ENCODE measurements at regions not wholly inside any gene's neighbourhood (a gene's known extent, or its start where the extent isn't known, plus 50 kb on each side); places are given as distances from the start of the nearest gene placed in this dataset.
"Not testable (repeated sequence)": the region's sequence is repeated elsewhere in the genome, so short reads cannot be mapped to it uniquely, and the experiment has no call there.

- no peaks in the 10 kb centered on the region for H4K20me1 ChIP-seq (ENCODE audit: insufficient read depth, poor library complexity, severe bottlenecking)
- no peaks in the 10 kb centered on the region for H3K36me3 ChIP-seq (replicated peaks; ENCODE audit: insufficient read depth, low read depth)
- H3K27ac ChIP-seq: no peak overlapping the region
- no peak overlapping the region for H2AFZ ChIP-seq
- no peak overlapping the region for H3K4me3 ChIP-seq
- H3K4me2 ChIP-seq: no peak overlapping the region
- H3K9me3 ChIP-seq (ENCODE audit: low read depth): no peaks in the 10 kb centered on the region
- H3K79me2 ChIP-seq: no peaks in the 10 kb centered on the region
- 94% methylated on average over 10 of the region's 10 CpGs for WGBS (ENCODE audit: low lambda C conversion rate, missing lambda C conversion rate)
- no peaks in the 10 kb centered on the region for H3K4me1 ChIP-seq (ENCODE audit: insufficient read depth)
- no peaks in the 10 kb centered on the region for H3K27me3 ChIP-seq
- TF ChIP-seq CTCF (IDR thresholded peaks at IDR 0.05; ENCODE audit: poor library complexity): no peak
- TF ChIP-seq EZH2phosphoT487 (IDR thresholded peaks at IDR 0.05; ENCODE audit: low read depth, severe bottlenecking, unreplicated experiment): no peak
- no peak for TF ChIP-seq EZH2 (IDR thresholded peaks at IDR 0.05; ENCODE audit: borderline replicate concordance)
- no peak for DNase-seq (ENCODE audit: low spot score)
- no peaks in the 10 kb centered on the region for H3K9me2 ChIP-seq (replicated peaks; ENCODE audit: insufficient read depth)
Measured at GRCh38 chr6:63467247-63467954, 104.9 kb upstream of the LOC128125822 start.

GRCh38 chr6:63471145-63471544, 101.1 kb upstream of the LOC128125822 start:
- H3K79me2 ChIP-seq; DNase-seq (ENCODE audit: low spot score); H3K9me3 ChIP-seq (ENCODE audit: low read depth); H3K36me3 ChIP-seq (replicated peaks; ENCODE audit: insufficient read depth, low read depth); H4K20me1 ChIP-seq (ENCODE audit: insufficient read depth, poor library complexity, severe bottlenecking); H3K27me3 ChIP-seq; H3K4me3 ChIP-seq; H3K9me2 ChIP-seq (replicated peaks; ENCODE audit: insufficient read depth); H2AFZ ChIP-seq; H3K4me1 ChIP-seq (ENCODE audit: insufficient read depth); H3K27ac ChIP-seq; H3K4me2 ChIP-seq: not testable (repeated sequence)
- 84% methylated on average over 2 of the region's 2 CpGs for WGBS (ENCODE audit: low lambda C conversion rate, missing lambda C conversion rate)

GRCh38 chr6:63471654-63472053, 100.6 kb upstream of the LOC128125822 start:
- DNase-seq (ENCODE audit: low spot score): no peak
- TF ChIP-seq EZH2 (IDR thresholded peaks at IDR 0.05; ENCODE audit: borderline replicate concordance) (no peak), CTCF (IDR thresholded peaks at IDR 0.05; ENCODE audit: poor library complexity) (no peak), EZH2phosphoT487 (IDR thresholded peaks at IDR 0.05; ENCODE audit: low read depth, severe bottlenecking, unreplicated experiment) (no peak)
- H3K9me3 ChIP-seq (ENCODE audit: low read depth): no peaks in the 10 kb centered on the region
- no peaks in the 10 kb centered on the region for H3K36me3 ChIP-seq (replicated peaks; ENCODE audit: insufficient read depth, low read depth)
- H3K4me3 ChIP-seq: no peak overlapping the region
- 91% methylated on average over 2 of the region's 2 CpGs for WGBS (ENCODE audit: low lambda C conversion rate, missing lambda C conversion rate)
- no peaks in the 10 kb centered on the region for H3K27me3 ChIP-seq
- no peak overlapping the region for H2AFZ ChIP-seq
- H4K20me1 ChIP-seq (ENCODE audit: insufficient read depth, poor library complexity, severe bottlenecking): no peaks in the 10 kb centered on the region
- no peak overlapping the region for H3K27ac ChIP-seq
- no peaks in the 10 kb centered on the region for H3K79me2 ChIP-seq
- H3K9me2 ChIP-seq (replicated peaks; ENCODE audit: insufficient read depth): no peaks in the 10 kb centered on the region
- no peaks in the 10 kb centered on the region for H3K4me1 ChIP-seq (ENCODE audit: insufficient read depth)
- no peak overlapping the region for H3K4me2 ChIP-seq

GRCh38 chr6:63475707-63476106, 96.6 kb upstream of the LOC128125822 start:
- H3K36me3 ChIP-seq (replicated peaks; ENCODE audit: insufficient read depth, low read depth): no peaks in the 10 kb centered on the region

More at GRCh38 chr6:63475707-63476106, 96.6 kb upstream of the LOC128125822 start:
- WGBS (ENCODE audit: low lambda C conversion rate, missing lambda C conversion rate): 45% methylated on average over 1 of the region's 1 CpG
- H3K9me3 ChIP-seq (ENCODE audit: low read depth): no peaks in the 10 kb centered on the region
- no peak for DNase-seq (ENCODE audit: low spot score)
- no peak overlapping the region for H3K4me2 ChIP-seq
- H3K27me3 ChIP-seq: no peaks in the 10 kb centered on the region
- H3K27ac ChIP-seq: no peak overlapping the region
- H3K79me2 ChIP-seq: no peaks in the 10 kb centered on the region
- H3K4me1 ChIP-seq (ENCODE audit: insufficient read depth): no peaks in the 10 kb centered on the region
- H4K20me1 ChIP-seq (ENCODE audit: insufficient read depth, poor library complexity, severe bottlenecking): no peaks in the 10 kb centered on the region
- no peak overlapping the region for H3K4me3 ChIP-seq
- TF ChIP-seq EZH2 (IDR thresholded peaks at IDR 0.05; ENCODE audit: borderline replicate concordance) (no peak), CTCF (IDR thresholded peaks at IDR 0.05; ENCODE audit: poor library complexity) (no peak), EZH2phosphoT487 (IDR thresholded peaks at IDR 0.05; ENCODE audit: low read depth, severe bottlenecking, unreplicated experiment) (no peak)
- no peak overlapping the region for H2AFZ ChIP-seq
- no peaks in the 10 kb centered on the region for H3K9me2 ChIP-seq (replicated peaks; ENCODE audit: insufficient read depth)

All from hepatocyte (in vitro differentiated cells).